OCI-LY7 (cell line): ENCODE measurements at regions not wholly inside any gene's neighbourhood (a gene's known extent, or its start where the extent isn't known, plus 50 kb on each side); places are given as distances from the start of the nearest gene placed in this dataset.

Experiments used
- BruUV-seq: library from RNA; stranded (reverse); fragments of 400-500 nt; replicated peaks from 2 replicates; lab custom pipeline; 2021; lab: Mats Ljungman, UMichigan
- CTCF ChIA-PET: fragments of 300-600 bp; sonication (Branson Sonifier 250); formaldehyde crosslinking; loops from one replicate; lab custom pipeline; 2022; ENCODE audit warnings: antibody characterized with exemption; ENCODE audit not compliant: unreplicated experiment; lab: Charles Lee
- POLR2A ChIA-PET: fragments of 300-600 bp; sonication (Branson Sonifier 250); formaldehyde crosslinking; loops from one replicate; lab custom pipeline; 2022; ENCODE audit warnings: antibody characterized with exemption; lab: Charles Lee
- DNase-seq: peaks from one replicate; pipeline ENCODE4 v3.0.0-alpha.2; 2015; ENCODE audit warnings: low spot score
- H2AFZ ChIP-seq: fragments of 200-600 bp; sonication (generic), shearing (Covaris generic); 2 replicates; pipeline ENCODE4 v1.6.1; 2014; ENCODE audit warnings: mild to moderate bottlenecking, antibody characterized with exemption, low read length, moderate library complexity
- H3K27ac ChIP-seq: fragments of 200-600 bp; sonication (generic); 2 replicates; pipeline ENCODE4 v1.5.1; 2014; ENCODE audit warnings: mixed run types, low read depth, mild to moderate bottlenecking, moderate library complexity, low read length, inconsistent platforms; ENCODE audit not compliant: poor library complexity, severe bottlenecking
- H3K36me3 ChIP-seq: fragments of 200-600 bp; sonication (generic); 2 replicates; pipeline ENCODE4 v1.6.1; 2014; ENCODE audit warnings: mild to moderate bottlenecking, antibody characterized with exemption, low read length, moderate library complexity, mixed read lengths; ENCODE audit not compliant: insufficient read depth
- H3K4me1 ChIP-seq: fragments of 200-600 bp; sonication (generic); 2 replicates; pipeline ENCODE4 v1.5.1; 2014; ENCODE audit warnings: mild to moderate bottlenecking, low read length; ENCODE audit not compliant: insufficient read depth, poor library complexity, severe bottlenecking
- H3K4me2 ChIP-seq: fragments of 200-600 bp; sonication (generic); 2 replicates; pipeline ENCODE4 v1.6.1; 2014; ENCODE audit warnings: mild to moderate bottlenecking, low read length
- H3K4me3 ChIP-seq: fragments of 200-600 bp; sonication (generic); 2 replicates; pipeline ENCODE4 v1.5.1; 2014; ENCODE audit warnings: mild to moderate bottlenecking, low read depth, low read length; ENCODE audit not compliant: poor library complexity, severe bottlenecking
- H3K79me2 ChIP-seq: fragments of 200-600 bp; sonication (generic); 2 replicates; pipeline ENCODE4 v1.6.1; 2016; ENCODE audit warnings: low read depth, mild to moderate bottlenecking, low read length, moderate library complexity, mixed read lengths; ENCODE audit not compliant: insufficient read depth
- H3K9me2 ChIP-seq: fragments of 200-600 bp; sonication (generic); 2 replicates; pipeline ENCODE4 v1.6.1; 2016; ENCODE audit warnings: mild to moderate bottlenecking, low read length, mixed read lengths; ENCODE audit not compliant: insufficient read depth
- H3K9me3 ChIP-seq: fragments of 200-600 bp; sonication (generic); 2 replicates; pipeline ENCODE4 v1.6.1; 2014; ENCODE audit warnings: mild to moderate bottlenecking, mixed run types, low read length, mixed read lengths
- H4K20me1 ChIP-seq: fragments of 200-600 bp; sonication (generic); 2 replicates; pipeline ENCODE4 v1.6.1; 2014; ENCODE audit warnings: mild to moderate bottlenecking, antibody characterized with exemption, low read length, moderate library complexity, mixed read lengths; ENCODE audit not compliant: insufficient read depth
- EZH2phosphoT487 ChIP-seq: fragments of 200-600 bp; sonication (generic); IDR thresholded peaks from 2 replicates; pipeline ENCODE4 v1.6.1; 2018; ENCODE audit warnings: low read depth, borderline replicate concordance, mild to moderate bottlenecking, mixed run types, antibody characterized with exemption, low read length, moderate library complexity, mixed read lengths
- intact Hi-C: fragments of 100-400 bp; cut with micrococcal nuclease; formaldehyde crosslinking; loops from one replicate; pipeline ENCODE4 v1.10.0; 2022; ENCODE audit not compliant: unreplicated experiment
- TF ChIP-seq, protein P1 (sequence below): fragments of 200-600 bp; sonication (generic); conservative IDR thresholded peaks from 2 replicates; pipeline ENCODE4 v1.5.1; 2014; ENCODE audit warnings: mild to moderate bottlenecking, antibody characterized with exemption, low read length, moderate library complexity, mixed read lengths

DNA sequence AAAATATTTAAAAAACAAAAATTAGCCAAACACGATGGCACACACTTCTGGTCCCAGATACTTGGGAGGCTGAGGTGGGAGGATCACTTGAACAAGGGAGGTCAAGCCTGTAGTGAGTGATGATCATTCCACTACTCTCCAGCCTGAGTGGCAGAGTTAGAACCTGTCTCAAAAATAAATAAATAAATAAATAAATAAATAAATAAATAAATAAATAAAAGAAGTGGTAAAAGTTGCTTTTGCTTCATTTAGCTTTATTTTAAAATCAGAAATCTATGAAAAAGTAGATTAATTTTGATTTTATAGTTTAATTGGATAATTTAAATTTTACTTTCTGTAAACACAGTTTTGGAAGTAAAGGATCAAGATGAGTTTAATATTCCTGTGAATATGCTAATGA is 552.9 kb upstream of the PCDH10 start:
- POLR2A ChIA-PET: no interaction called here

DNA sequence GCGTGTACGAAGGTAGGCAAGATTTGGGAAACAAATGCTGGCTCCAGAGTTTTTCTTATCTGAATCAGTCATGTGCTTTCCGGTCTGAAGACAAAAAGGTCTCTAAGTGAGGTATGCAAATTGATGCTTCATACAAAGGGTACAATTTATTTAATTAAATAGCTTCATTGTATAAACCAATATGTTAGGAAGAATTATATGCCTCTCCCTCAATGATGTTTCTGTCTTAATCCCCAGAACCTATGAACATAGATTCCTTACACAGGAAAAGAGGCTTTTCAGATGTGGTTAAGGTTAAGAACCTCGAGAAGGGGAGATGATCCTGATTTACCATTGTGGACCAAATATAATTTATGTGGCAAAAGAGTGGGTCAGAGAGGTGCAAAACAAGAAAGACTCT is 543.5 kb upstream of the PCDH10 start:
- H2AFZ ChIP-seq: peak overlapping the region; percentile 57; the same call in 1 of the 2 replicates
- no TSS peak for BruUV-seq
- intact Hi-C loops: no loop called here
- no peaks in the 10 kb centered on the region for H4K20me1 ChIP-seq
- H3K4me1 ChIP-seq: no peaks in the 10 kb centered on the region
- ChIA-PET POLR2A (interaction anchor here (0.6 to 1.8 kb wide), 2 partner anchors 19 to 40 kb away, joined by 3 read pairs; no protein-coding TSS in a partner anchor), CTCF (no interaction called here)
- no peaks in the 10 kb centered on the region for H3K36me3 ChIP-seq
- H3K4me3 ChIP-seq: no peak overlapping the region
- TF ChIP-seq, protein P1, sequence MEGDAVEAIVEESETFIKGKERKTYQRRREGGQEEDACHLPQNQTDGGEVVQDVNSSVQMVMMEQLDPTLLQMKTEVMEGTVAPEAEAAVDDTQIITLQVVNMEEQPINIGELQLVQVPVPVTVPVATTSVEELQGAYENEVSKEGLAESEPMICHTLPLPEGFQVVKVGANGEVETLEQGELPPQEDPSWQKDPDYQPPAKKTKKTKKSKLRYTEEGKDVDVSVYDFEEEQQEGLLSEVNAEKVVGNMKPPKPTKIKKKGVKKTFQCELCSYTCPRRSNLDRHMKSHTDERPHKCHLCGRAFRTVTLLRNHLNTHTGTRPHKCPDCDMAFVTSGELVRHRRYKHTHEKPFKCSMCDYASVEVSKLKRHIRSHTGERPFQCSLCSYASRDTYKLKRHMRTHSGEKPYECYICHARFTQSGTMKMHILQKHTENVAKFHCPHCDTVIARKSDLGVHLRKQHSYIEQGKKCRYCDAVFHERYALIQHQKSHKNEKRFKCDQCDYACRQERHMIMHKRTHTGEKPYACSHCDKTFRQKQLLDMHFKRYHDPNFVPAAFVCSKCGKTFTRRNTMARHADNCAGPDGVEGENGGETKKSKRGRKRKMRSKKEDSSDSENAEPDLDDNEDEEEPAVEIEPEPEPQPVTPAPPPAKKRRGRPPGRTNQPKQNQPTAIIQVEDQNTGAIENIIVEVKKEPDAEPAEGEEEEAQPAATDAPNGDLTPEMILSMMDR: no peak
- peaks cover 4% of the 10 kb centered on the region; the same call in 1 of the 2 replicates for H3K9me2 ChIP-seq
- no peaks in the 10 kb centered on the region for H3K79me2 ChIP-seq
- no peak overlapping the region for H3K4me2 ChIP-seq
- no peaks in the 10 kb centered on the region for H3K9me3 ChIP-seq
- no peak for DNase-seq
- no peak overlapping the region for H3K27ac ChIP-seq

More for the DNA sequence above, 552.9 kb upstream of the PCDH10 start:
- Histone ChIP-seq H2AFZ (no peak overlapping the region), H3K4me3 (no peak overlapping the region), H4K20me1 (no peaks in the 10 kb centered on the region), H3K9me2 (no peaks in the 10 kb centered on the region; the same call in 1 of the 2 replicates), H3K79me2 (no peaks in the 10 kb centered on the region), H3K27ac (no peak overlapping the region), H3K36me3 (no peaks in the 10 kb centered on the region), H3K9me3 (no peaks in the 10 kb centered on the region), H3K4me1 (no peaks in the 10 kb centered on the region), H3K4me2 (no peak overlapping the region)
- CTCF ChIA-PET: no interaction called here
- DNase-seq: no peak
- no TSS peak for BruUV-seq
- TF ChIP-seq, protein P1: no peak
- TF ChIP-seq EZH2phosphoT487: no peak
- intact Hi-C loops: no loop called here

DNA sequence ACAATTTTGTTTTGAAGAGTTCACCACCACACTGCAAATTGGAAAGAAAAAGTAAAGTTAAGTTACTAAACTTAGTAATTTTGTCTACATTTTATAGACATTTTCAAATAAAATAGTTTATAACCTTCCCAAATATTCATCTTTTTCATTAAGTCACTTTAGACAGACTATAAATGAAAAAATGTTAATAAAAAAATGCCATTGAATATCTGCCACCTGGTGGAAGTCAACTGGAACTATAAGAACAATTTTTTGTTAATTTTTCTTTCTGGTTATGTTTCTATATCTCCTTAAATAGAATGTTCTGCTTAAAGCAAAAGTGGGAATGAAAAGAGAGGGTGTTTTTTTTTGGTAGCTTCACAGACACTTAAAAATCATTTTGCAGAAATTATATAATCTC is 534.4 kb upstream of the PCDH10 start:
- intact Hi-C loops: loop anchor here (5.0 kb wide), 1 partner anchor 347 kb away; no protein-coding TSS in a partner anchor
- no TSS peak for BruUV-seq
- H3K4me1 ChIP-seq: no peaks in the 10 kb centered on the region
- peaks cover 6% of the 10 kb centered on the region; the same call in 1 of the 2 replicates for H3K36me3 ChIP-seq
- ChIA-PET POLR2A (interaction anchor here (1.2 kb wide), 1 partner anchor 11 kb away, joined by 4 read pairs; no protein-coding TSS in a partner anchor), CTCF (no interaction called here)
- H3K79me2 ChIP-seq: no peaks in the 10 kb centered on the region
- H4K20me1 ChIP-seq: no peaks in the 10 kb centered on the region
- peak; percentile 28 for DNase-seq
- no peak for TF ChIP-seq EZH2phosphoT487
- TF ChIP-seq, protein P1: peak; percentile 81
- no peaks in the 10 kb centered on the region for H3K9me2 ChIP-seq
- no peak overlapping the region for H3K4me3 ChIP-seq
- peaks cover 16% of the 10 kb centered on the region for H3K9me3 ChIP-seq
- H3K4me2 ChIP-seq: no peak overlapping the region
- no peak overlapping the region for H3K27ac ChIP-seq
- 0 out of 2 replicates have a peak overlapping the region, but pooled peaks have one; percentile 20 for H2AFZ ChIP-seq
